SK-N-SH (cell line): ENCODE measurements at regions not wholly inside any gene's neighbourhood (a gene's known extent, or its start where the extent isn't known, plus 50 kb on each side); places are given as distances from the start of the nearest gene placed in this dataset.

ENCODE experiments used
- EP300 ChIP-seq, 2 experiments: IDR thresholded peaks; 2 replicates each; pipeline versions ENCODE4 v1.4.0 to v1.6.1; 2012; ENCODE audit warnings: borderline replicate concordance in 1 of 2, low read depth in 1 of 2, low read length in 1 of 2
- JUND ChIP-seq: IDR thresholded peaks from 2 replicates; pipeline ENCODE4 v1.4.0; 2012
- MXI1 ChIP-seq: IDR thresholded peaks from 2 replicates; pipeline ENCODE4 v1.6.1; 2012; ENCODE audit warnings: mild to moderate bottlenecking, low read depth, low read length, improper control_type of control experiment
- POLR2AphosphoS5 ChIP-seq: IDR thresholded peaks from 2 replicates; pipeline ENCODE4 v1.6.1; 2012; ENCODE audit warnings: low read depth, low read length
- RFX5 ChIP-seq: IDR thresholded peaks from 2 replicates; pipeline ENCODE4 v1.6.1; 2012; ENCODE audit warnings: mild to moderate bottlenecking, improper control_type of control experiment, low read length
- SIN3A ChIP-seq: IDR thresholded peaks from 2 replicates; pipeline ENCODE4 v1.6.1; 2012; ENCODE audit warnings: low read depth, mild to moderate bottlenecking, low read length, moderate library complexity, borderline replicate concordance
- SMC3 ChIP-seq: IDR thresholded peaks from 2 replicates; pipeline ENCODE4 v1.6.1; 2012; ENCODE audit warnings: low read depth, low read length, improper control_type of control experiment
- TAF1 ChIP-seq: IDR thresholded peaks from 2 replicates; pipeline ENCODE4 v1.6.1; 2012; ENCODE audit warnings: low read depth, mild to moderate bottlenecking, low read length, moderate library complexity, borderline replicate concordance
- TF ChIP-seq, protein P1 (sequence below): fragments of 200-600 bp; sonication (generic); IDR thresholded peaks from 2 replicates; pipeline ENCODE4 v1.6.1; 2017; ENCODE audit warnings: antibody characterized with exemption, mild to moderate bottlenecking, moderate library complexity
- TF ChIP-seq, protein P2 (sequence below): fragments of 150-350 bp; IDR thresholded peaks from 2 replicates; pipeline ENCODE4 v1.6.1; 2017; ENCODE audit warnings: antibody characterized with exemption, low read length, low read depth, borderline replicate concordance
- TF ChIP-seq, protein P3 (sequence below): IDR thresholded peaks from 2 replicates; pipeline ENCODE4 v1.4.0; 2012; ENCODE audit warnings: low read depth, borderline replicate concordance
- TF ChIP-seq, protein P4 (sequence below): IDR thresholded peaks from 2 replicates; pipeline ENCODE4 v1.4.0; 2012; ENCODE audit warnings: low read depth

DNA sequence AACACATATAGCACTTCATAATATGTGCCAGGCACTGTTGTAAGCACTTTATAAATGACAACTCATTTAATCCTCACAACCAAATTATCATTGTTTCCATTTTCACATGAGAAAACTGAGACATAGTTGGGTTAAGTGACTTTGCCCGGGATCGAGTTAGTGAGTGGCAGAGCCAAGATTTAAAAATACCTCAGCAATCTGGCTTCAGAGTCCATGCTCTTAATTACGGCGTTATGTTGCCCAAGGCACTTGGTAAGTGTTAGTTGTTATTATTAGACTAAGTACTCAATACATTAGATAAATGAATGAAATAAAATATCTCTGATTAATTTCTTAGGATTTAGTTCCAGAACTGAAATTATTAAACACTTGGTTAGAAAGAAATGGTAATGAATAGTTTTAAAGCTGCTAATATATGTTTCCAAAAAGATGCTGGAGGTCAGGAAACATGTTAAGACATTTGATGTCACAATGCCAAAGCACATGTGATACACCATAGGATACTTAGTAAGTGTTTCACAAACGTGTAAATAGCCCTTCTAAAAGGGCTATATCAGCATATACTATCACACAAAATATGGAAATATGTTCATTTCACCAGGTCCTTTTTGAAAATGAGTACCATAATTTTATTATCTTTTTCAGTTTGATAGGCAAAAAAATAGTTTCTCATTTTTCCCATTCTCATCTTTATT is 301.9 kb downstream of the GPAT3 start:
- TF ChIP-seq, protein P1, sequence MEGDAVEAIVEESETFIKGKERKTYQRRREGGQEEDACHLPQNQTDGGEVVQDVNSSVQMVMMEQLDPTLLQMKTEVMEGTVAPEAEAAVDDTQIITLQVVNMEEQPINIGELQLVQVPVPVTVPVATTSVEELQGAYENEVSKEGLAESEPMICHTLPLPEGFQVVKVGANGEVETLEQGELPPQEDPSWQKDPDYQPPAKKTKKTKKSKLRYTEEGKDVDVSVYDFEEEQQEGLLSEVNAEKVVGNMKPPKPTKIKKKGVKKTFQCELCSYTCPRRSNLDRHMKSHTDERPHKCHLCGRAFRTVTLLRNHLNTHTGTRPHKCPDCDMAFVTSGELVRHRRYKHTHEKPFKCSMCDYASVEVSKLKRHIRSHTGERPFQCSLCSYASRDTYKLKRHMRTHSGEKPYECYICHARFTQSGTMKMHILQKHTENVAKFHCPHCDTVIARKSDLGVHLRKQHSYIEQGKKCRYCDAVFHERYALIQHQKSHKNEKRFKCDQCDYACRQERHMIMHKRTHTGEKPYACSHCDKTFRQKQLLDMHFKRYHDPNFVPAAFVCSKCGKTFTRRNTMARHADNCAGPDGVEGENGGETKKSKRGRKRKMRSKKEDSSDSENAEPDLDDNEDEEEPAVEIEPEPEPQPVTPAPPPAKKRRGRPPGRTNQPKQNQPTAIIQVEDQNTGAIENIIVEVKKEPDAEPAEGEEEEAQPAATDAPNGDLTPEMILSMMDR = no peak
- TF ChIP-seq EP300 (IDR thresholded peaks at IDR 0.05; ENCODE audit: borderline replicate concordance in 1 of 2, low read depth in 1 of 2, low read length in 1 of 2) = no peak
- TF ChIP-seq, protein P2, sequence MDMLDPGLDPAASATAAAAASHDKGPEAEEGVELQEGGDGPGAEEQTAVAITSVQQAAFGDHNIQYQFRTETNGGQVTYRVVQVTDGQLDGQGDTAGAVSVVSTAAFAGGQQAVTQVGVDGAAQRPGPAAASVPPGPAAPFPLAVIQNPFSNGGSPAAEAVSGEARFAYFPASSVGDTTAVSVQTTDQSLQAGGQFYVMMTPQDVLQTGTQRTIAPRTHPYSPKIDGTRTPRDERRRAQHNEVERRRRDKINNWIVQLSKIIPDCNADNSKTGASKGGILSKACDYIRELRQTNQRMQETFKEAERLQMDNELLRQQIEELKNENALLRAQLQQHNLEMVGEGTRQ = no peak
- TF ChIP-seq, protein P3, sequence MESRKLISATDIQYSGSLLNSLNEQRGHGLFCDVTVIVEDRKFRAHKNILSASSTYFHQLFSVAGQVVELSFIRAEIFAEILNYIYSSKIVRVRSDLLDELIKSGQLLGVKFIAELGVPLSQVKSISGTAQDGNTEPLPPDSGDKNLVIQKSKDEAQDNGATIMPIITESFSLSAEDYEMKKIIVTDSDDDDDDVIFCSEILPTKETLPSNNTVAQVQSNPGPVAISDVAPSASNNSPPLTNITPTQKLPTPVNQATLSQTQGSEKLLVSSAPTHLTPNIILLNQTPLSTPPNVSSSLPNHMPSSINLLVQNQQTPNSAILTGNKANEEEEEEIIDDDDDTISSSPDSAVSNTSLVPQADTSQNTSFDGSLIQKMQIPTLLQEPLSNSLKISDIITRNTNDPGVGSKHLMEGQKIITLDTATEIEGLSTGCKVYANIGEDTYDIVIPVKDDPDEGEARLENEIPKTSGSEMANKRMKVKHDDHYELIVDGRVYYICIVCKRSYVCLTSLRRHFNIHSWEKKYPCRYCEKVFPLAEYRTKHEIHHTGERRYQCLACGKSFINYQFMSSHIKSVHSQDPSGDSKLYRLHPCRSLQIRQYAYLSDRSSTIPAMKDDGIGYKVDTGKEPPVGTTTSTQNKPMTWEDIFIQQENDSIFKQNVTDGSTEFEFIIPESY = no peak
- TF ChIP-seq SIN3A = no peak
- TF ChIP-seq POLR2AphosphoS5 = no peak
- no peak for TF ChIP-seq MXI1
- no peak for TF ChIP-seq TAF1
- TF ChIP-seq, protein P4, sequence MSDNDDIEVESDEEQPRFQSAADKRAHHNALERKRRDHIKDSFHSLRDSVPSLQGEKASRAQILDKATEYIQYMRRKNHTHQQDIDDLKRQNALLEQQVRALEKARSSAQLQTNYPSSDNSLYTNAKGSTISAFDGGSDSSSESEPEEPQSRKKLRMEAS = no peak
- TF ChIP-seq RFX5 = no peak
- no peak for TF ChIP-seq SMC3
- no peak for TF ChIP-seq JUND
